ENCODE measurements at regions not wholly inside any gene's neighbourhood (a gene's known extent, or its start where the extent isn't known, plus 50 kb on each side); places are given as distances from the start of the nearest gene placed in this dataset.
"Not testable (repeated sequence)": the region's sequence is repeated elsewhere in the genome, so short reads cannot be mapped to it uniquely, and the experiment has no call there.

DNA sequence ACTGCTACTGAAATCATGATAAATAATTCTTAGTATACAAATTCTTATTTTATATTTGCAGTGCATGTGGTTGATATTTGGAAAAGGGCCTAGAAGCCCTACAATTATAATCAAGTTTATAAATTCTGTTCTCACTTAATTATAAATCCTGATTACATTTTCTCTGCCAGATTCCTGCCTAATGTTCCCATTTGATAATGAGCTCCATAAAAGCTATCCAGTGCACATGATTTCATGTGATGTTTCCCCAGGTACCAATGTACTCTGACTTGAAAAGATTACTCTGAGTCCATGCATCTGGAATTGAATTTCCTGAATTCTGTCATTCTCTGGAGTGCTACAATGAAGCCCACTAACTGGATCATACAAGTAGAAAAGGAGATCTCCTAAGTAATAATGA, 292.2 kb downstream of the FRK start:
- no peaks in the 10 kb centered on the region for H3K27me3 Mint-ChIP-seq (ENCODE audit: low read depth)
- no peaks in the 10 kb centered on the region for H3K36me3 Mint-ChIP-seq (ENCODE audit: low read depth)
- H3K9me3 Mint-ChIP-seq = no peaks in the 10 kb centered on the region
- H3K4me3 Mint-ChIP-seq = no peak overlapping the region
- H3K4me1 Mint-ChIP-seq (ENCODE audit: low read depth) = no peaks in the 10 kb centered on the region
- H3K27ac Mint-ChIP-seq = no peak overlapping the region

DNA sequence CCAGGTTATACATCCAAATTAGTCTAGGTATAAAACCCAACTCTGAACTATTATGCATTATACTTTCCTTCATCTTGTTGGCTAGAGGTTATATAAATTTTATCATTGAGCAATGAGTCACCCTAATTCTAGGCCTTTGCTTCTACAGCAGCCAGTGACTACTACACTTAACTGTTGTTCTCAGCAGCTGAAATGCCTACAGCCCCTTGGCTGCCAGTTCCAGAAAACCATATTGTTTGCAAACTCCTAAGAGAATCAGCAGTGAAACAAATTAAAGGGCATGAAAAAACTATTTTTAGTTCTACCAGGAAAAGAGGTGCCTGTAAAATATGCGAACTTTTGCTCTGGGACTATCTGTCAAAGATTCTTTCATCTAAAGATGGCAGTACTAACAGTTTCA, 292.8 kb downstream of the FRK start:
- Mint-ChIP-seq H3K4me1 (ENCODE audit: low read depth) (no peaks in the 10 kb centered on the region), H3K9me3 (no peaks in the 10 kb centered on the region), H3K36me3 (ENCODE audit: low read depth) (no peaks in the 10 kb centered on the region), H3K4me3 (no peak overlapping the region), H3K27ac (no peak overlapping the region), H3K27me3 (ENCODE audit: low read depth) (no peaks in the 10 kb centered on the region)

DNA sequence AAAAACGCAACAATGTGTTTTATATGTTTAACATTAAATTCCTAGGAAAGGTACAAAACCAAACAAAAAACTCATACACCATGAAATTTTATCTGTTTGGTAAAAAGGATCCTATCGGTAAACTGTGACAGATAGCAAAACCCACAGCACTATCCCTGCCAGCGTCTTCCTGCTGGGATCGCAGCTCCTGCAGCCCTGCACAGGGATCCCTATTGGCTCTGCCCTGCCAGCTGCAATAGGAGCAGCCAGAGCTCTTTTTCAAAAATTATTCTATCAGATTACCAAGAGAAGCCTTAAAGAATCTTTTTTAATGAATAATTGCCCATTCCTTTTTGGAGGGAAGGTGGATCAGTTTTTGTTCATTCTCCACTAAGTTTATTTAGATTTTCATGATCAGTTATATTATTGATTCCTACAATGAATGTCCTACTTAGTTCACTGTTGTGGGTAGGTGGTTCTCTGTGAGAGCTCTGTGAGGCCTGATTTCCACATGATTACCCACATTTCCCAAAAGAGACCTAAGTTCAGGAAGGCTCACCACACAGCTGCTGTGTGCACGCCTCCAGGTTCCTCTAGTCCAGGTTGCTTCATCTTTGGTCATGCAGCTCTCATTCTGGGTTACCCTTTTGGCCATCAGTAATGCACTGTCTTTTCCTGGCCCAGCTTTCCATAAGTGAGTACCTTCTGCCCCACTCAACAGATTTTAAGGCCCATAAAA, 293.8 kb downstream of the FRK start:
- Mint-ChIP-seq H3K27ac (no peak overlapping the region), H3K27me3 (ENCODE audit: low read depth) (no peaks in the 10 kb centered on the region), H3K4me3 (no peak overlapping the region), H3K4me1 (ENCODE audit: low read depth) (no peaks in the 10 kb centered on the region), H3K36me3 (ENCODE audit: low read depth) (no peaks in the 10 kb centered on the region), H3K9me3 (no peaks in the 10 kb centered on the region)

DNA sequence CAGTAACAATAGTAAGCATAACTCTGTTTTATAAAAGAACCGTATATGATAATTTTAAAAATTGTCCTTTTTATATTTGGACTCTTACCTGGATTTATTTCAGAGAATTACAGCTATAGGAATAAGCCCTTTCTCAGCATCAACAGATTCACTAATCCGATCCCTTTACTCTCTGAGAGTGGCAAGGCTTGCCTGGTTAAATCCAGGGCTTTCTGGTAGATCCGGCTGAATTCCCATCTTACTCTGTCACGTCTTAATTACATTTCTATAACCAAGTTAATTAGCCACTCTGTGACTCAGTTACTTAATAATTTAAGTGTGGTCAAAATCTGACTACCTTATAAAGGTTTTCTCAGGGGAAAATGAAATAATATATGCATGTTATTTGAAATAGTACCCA, 294.7 kb downstream of the FRK start:
- Mint-ChIP-seq H3K27ac (no peak overlapping the region), H3K4me3 (no peak overlapping the region), H3K4me1 (ENCODE audit: low read depth) (no peaks in the 10 kb centered on the region), H3K9me3 (no peaks in the 10 kb centered on the region), H3K27me3 (ENCODE audit: low read depth) (no peaks in the 10 kb centered on the region), H3K36me3 (ENCODE audit: low read depth) (no peaks in the 10 kb centered on the region)

DNA sequence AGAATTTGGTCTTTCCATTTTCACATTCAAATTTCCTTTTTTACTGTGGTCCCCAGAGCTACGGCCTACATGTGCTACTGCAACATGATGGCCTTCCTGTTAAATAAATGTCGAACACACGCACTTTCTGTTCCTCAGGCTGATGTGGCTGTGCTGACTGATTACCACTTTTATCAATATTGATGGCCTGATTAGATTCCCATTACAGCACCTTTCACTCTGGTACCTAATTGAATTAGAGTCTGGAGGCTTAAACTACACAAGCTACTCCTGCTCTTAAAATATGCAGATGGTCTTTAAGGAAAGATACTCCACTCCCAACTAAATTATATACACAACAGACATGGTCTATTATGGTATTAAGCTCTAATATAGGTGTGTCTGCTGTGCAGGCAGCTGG, 301.6 kb downstream of the FRK start:
- H3K4me3 Mint-ChIP-seq = no peak overlapping the region
- H3K27ac Mint-ChIP-seq = no peak overlapping the region
- no peaks in the 10 kb centered on the region for H3K27me3 Mint-ChIP-seq (ENCODE audit: low read depth)
- H3K36me3 Mint-ChIP-seq (ENCODE audit: low read depth) = no peaks in the 10 kb centered on the region
- no peaks in the 10 kb centered on the region for H3K4me1 Mint-ChIP-seq (ENCODE audit: low read depth)
- H3K9me3 Mint-ChIP-seq = no peaks in the 10 kb centered on the region

DNA sequence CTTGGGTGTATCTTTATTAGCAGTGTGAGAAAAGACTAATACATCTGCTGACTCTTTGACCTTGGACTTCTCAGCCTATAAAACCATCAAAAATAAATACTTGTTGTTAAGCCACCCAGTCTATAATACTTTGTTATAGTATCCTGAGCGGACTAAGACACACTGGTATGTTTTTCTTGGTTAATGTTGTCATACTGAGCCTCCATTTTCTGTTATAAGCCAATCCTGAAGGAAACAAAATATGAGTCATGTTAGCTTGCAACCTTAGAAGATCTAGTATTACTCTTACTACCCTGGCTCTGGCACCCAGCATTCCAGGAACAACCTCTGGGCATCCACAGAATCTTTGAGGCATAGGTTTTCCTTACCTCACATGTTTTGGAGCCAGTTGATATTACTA, 307.2 kb downstream of the FRK start:
- Mint-ChIP-seq H3K27ac (no peak overlapping the region), H3K4me1 (ENCODE audit: low read depth) (no peaks in the 10 kb centered on the region), H3K36me3 (ENCODE audit: low read depth) (no peaks in the 10 kb centered on the region), H3K9me3 (no peaks in the 10 kb centered on the region), H3K4me3 (no peak overlapping the region), H3K27me3 (ENCODE audit: low read depth) (no peaks in the 10 kb centered on the region)

DNA sequence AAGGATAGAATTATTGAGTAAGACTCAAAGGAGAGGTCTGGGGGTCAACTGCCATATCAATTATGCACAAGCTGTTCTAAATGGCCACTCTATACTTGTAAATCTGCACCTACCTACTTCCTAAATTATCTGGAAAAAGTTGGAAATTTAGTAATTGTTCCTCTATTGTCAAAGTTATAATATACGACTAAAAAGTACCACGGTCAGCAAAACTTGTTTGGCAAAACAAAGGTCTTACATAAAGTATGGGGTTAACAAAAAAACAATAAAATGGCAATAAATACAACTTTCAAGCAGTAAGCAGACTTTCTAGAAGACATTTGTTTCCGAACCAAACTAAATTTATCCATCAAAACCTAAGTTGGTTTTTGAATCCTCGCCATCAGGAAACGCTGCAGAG, 309.7 kb downstream of the FRK start:
- Mint-ChIP-seq H3K4me1 (ENCODE audit: low read depth) (no peaks in the 10 kb centered on the region), H3K9me3 (no peaks in the 10 kb centered on the region), H3K36me3 (ENCODE audit: low read depth) (no peaks in the 10 kb centered on the region), H3K4me3 (no peak overlapping the region), H3K27ac (no peak overlapping the region), H3K27me3 (ENCODE audit: low read depth) (no peaks in the 10 kb centered on the region)

DNA sequence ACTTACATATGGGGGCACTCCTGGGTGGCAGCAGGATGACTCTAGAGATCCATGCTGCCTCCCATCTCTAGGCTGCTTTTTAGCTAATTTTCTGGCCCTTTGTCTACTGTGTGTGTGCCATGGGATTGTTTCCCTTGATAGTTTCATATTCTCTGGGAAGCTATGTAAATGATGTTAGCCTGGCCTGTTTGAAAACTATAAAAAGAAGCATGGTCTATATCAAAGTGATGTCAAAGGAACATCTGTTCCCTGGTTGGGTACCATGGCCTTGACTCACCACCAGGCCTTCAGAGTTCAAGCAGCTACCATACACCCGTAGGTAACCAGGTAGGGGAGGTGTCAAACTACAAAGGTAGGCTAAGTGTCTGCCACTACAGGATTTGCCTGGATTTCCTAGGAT, 310.4 kb downstream of the FRK start:
- H3K27ac Mint-ChIP-seq = no peak overlapping the region
- no peak overlapping the region for H3K4me3 Mint-ChIP-seq

DNA sequence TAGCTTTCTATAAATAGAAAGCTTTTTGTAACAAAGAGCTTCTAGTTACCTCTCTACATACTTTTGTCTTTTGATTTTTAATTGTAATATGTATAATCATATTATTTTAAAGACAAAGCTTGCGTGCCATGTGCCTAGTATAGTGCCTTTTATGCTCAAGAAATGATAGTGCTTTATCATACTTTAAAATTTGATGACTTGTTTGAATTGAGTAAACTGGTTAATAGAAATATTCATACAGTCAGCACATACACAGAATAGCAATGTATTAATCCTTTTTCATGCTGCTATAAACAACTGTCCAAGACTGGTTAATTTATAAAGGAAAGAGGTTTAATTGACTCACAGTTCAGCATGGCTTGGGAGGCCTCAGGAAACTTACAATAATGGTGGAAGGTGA, 313.0 kb downstream of the FRK start:
- no peaks in the 10 kb centered on the region for H3K27me3 Mint-ChIP-seq (ENCODE audit: low read depth)
- H3K4me3 Mint-ChIP-seq = no peak overlapping the region
- H3K36me3 Mint-ChIP-seq (ENCODE audit: low read depth) = no peaks in the 10 kb centered on the region

More for the DNA sequence above, 310.4 kb downstream of the FRK start:
- Mint-ChIP-seq H3K9me3 (no peaks in the 10 kb centered on the region), H3K27me3 (ENCODE audit: low read depth) (no peaks in the 10 kb centered on the region), H3K36me3 (ENCODE audit: low read depth) (no peaks in the 10 kb centered on the region), H3K4me1 (ENCODE audit: low read depth) (no peaks in the 10 kb centered on the region)

DNA sequence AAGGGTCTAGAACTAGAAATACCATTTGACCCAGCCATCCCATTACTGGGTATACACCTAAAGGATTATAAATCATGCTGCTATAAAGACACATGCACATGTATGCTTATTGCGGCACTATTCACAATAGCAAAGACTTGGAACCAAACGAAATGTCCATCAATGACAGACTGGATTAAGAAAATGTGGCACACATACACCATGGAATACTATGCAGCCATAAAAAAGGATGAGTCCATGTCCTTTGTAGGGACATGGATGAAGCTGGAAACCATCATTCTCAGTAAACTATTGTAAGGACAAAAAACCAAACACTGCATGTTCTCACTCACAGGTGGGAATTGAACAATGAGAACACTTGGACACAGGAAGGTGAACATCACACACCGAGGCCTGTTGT, 314.1 kb downstream of the FRK start:
- H3K4me1 Mint-ChIP-seq (ENCODE audit: low read depth); H3K27me3 Mint-ChIP-seq (ENCODE audit: low read depth); H3K4me3 Mint-ChIP-seq; H3K9me3 Mint-ChIP-seq; H3K36me3 Mint-ChIP-seq (ENCODE audit: low read depth); H3K27ac Mint-ChIP-seq: not testable (repeated sequence)

More for the DNA sequence above, 313.0 kb downstream of the FRK start:
- no peak overlapping the region for H3K27ac Mint-ChIP-seq
- no peaks in the 10 kb centered on the region for H3K9me3 Mint-ChIP-seq
- H3K4me1 Mint-ChIP-seq (ENCODE audit: low read depth) = no peaks in the 10 kb centered on the region

DNA sequence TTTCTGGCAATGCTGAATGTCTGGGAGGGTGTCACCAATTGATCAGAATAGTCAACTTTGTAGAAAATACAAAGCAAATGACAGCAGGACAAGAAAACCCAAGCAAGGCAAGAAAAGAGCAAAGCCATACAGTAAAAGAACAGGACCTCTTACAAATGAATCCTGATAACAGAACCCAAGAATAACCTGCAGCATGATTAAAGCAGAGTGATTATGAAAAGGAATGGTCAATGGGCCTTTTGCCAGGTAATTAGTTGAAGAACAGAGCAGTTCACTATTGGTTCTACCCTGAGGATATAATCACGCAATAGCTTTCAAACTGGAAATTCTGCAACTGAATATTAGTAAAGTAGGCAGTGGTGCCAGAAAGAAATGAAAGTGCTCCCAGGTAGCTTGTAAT, 319.8 kb downstream of the FRK start:
- H3K27me3 Mint-ChIP-seq (ENCODE audit: low read depth) = no peaks in the 10 kb centered on the region
- no peaks in the 10 kb centered on the region for H3K4me1 Mint-ChIP-seq (ENCODE audit: low read depth)
- H3K36me3 Mint-ChIP-seq (ENCODE audit: low read depth) = no peaks in the 10 kb centered on the region

DNA sequence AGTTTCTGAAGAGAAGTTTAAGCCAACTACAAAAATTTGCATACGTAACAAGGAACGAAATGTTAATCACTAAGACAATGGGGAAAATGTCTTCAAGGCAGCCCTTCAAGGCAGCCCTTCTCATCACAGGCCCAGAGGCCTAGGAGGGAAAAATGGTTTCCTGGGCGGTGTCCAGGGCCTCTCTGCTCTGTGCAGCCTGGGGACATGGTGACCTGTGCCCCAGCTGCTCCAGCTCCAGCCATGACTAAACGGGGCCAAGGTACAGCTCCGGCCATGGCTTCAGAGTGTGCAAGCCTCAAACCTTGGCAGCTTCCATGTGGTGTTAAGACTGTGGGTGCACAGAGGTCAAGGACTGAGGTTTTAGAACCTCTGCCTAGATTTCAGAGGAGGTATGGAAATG, 325.1 kb downstream of the FRK start:
- Mint-ChIP-seq H3K4me3 (no peak overlapping the region), H3K27ac (no peak overlapping the region), H3K4me1 (ENCODE audit: low read depth) (no peaks in the 10 kb centered on the region), H3K9me3 (no peaks in the 10 kb centered on the region), H3K27me3 (ENCODE audit: low read depth) (no peaks in the 10 kb centered on the region), H3K36me3 (ENCODE audit: low read depth) (no peaks in the 10 kb centered on the region)

More for the DNA sequence above, 319.8 kb downstream of the FRK start:
- Mint-ChIP-seq H3K27ac (no peak overlapping the region), H3K9me3 (peaks cover 4% of the 10 kb centered on the region), H3K4me3 (no peak overlapping the region)

DNA sequence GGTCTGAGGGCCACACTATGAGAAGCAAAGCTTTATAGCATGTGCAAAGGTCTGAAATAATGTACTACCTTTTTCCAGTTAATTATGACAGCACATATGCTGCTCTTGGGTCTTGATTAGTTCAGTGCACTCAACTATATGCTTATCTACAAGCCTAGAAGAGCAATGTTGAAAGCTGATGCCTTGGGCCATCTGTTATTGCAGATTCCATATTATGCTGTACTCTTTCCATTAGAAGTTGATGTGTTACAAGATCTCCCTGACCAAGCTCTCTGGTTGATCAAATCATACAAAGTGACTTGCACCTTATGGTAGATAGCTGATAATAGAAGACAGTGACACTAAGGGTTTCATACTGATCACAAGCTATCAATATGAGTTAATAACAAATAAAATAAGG, 327.3 kb downstream of the FRK start:
- Mint-ChIP-seq H3K4me1 (ENCODE audit: low read depth) (no peaks in the 10 kb centered on the region), H3K27ac (no peak overlapping the region), H3K9me3 (no peaks in the 10 kb centered on the region), H3K4me3 (no peak overlapping the region), H3K36me3 (ENCODE audit: low read depth) (no peaks in the 10 kb centered on the region), H3K27me3 (ENCODE audit: low read depth) (no peaks in the 10 kb centered on the region)

DNA sequence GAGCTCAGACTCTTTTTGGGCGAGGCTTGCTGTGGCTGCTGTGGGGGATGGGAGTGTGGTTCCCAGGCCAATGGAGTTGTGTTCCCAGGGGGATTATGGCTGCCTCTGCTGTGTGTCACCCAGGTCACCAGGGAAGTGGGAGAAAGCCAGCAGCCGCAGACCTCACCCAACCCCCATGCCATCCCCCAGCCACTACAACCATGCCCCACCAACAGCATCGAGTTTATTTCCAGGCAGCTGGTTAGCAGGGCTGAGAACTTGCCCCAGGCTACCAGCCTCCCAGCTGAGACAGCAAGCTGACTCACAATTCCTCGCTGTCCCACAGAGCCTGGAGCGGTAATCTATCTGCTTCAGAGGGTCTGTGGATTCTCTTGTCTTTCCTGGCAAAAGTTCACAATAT, 331.7 kb downstream of the FRK start:
- Mint-ChIP-seq H3K36me3 (ENCODE audit: low read depth) (no peaks in the 10 kb centered on the region), H3K27me3 (ENCODE audit: low read depth) (no peaks in the 10 kb centered on the region), H3K27ac (no peak overlapping the region)

DNA sequence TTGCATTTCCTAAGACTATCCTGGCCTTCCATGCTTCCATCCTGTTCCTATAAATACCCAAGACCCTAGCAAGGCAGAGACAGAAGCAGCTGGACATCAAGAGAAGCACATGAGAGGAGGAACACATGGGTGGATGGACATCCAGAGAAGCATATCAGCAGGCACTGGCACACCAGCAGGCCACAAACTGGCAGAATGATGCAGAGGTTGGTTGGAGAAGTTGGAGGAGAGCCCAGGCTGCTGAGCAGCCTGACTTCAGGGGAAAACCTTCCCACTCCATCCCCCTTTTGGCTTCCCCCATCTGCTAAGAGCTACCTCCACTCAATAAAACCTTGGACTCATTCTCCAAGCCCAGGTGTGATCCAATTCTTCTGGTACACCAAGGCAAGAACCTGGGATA, 332.5 kb downstream of the FRK start:
- Mint-ChIP-seq H3K9me3 (no peaks in the 10 kb centered on the region), H3K27me3 (ENCODE audit: low read depth) (no peaks in the 10 kb centered on the region), H3K36me3 (ENCODE audit: low read depth) (no peaks in the 10 kb centered on the region), H3K4me3 (no peak overlapping the region), H3K27ac (no peak overlapping the region), H3K4me1 (ENCODE audit: low read depth) (no peaks in the 10 kb centered on the region)

More for the DNA sequence above, 331.7 kb downstream of the FRK start:
- H3K9me3 Mint-ChIP-seq = no peaks in the 10 kb centered on the region
- H3K4me1 Mint-ChIP-seq (ENCODE audit: low read depth) = no peaks in the 10 kb centered on the region
- H3K4me3 Mint-ChIP-seq = no peak overlapping the region

DNA sequence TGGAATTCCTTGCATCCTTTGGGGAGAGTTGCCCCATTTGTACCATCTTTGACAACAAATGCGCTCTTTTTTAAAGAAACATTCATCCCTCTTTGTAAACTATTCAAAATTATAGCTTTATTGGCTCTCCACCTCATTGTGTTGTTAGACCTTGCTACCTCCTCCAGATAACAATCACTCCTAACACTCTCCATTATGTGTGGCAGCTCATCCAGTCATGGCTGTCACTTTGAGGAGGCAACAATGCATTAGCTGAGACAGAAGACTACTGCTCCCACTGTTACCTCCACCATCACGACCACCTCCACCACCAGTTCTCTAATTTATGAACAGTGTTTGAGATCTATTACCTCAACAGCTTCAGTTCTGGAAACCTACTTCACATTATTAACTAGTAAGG, 339.1 kb downstream of the FRK start:
- H3K36me3 Mint-ChIP-seq (ENCODE audit: low read depth) = no peaks in the 10 kb centered on the region
- no peaks in the 10 kb centered on the region for H3K9me3 Mint-ChIP-seq
- no peaks in the 10 kb centered on the region for H3K4me1 Mint-ChIP-seq (ENCODE audit: low read depth)
- H3K27me3 Mint-ChIP-seq (ENCODE audit: low read depth) = no peaks in the 10 kb centered on the region
- H3K4me3 Mint-ChIP-seq = no peak overlapping the region
- no peak overlapping the region for H3K27ac Mint-ChIP-seq

Measured in T-helper 1 cell treated with Interleukin-12 subunit alpha and Interleukin-12 subunit beta and Interleukin-4 antibody, amounts not matched to agents 30 μg/mL and 1 μg/mL, for 36 hours (primary cell).